Right lobe of liver (tissue), 4 donors: ENCODE measurements at regions not wholly inside any gene's neighbourhood (a gene's known extent, or its start where the extent isn't known, plus 50 kb on each side); places are given as distances from the start of the nearest gene placed in this dataset.

Experiments
- CTCF ChIP-seq, 4 donors: fragments of 200-600 bp in 3 of 4; fragments of 450-650 bp in 1 of 4; IDR thresholded peaks; one replicate each; pipeline versions ENCODE4 v1.5.1 to v1.8.0; 2016 to 2022; ENCODE audit warnings: antibody characterized with exemption in 4 of 4, mild to moderate bottlenecking in 2 of 4
- POLR2A ChIP-seq: fragments of 450-650 bp; IDR thresholded peaks from one replicate; pipeline ENCODE4 v1.6.1; 2017; ENCODE audit warnings: antibody characterized with exemption, mild to moderate bottlenecking
- donor health status: DM: no; HTN: no; CAD: no.
- donor health status: DM: no; HTN: no; CAD: no.
- donor health status: DM: no; HTN: yes; CAD: no.

GRCh38 chr9:110135846-110136245 is 72.1 kb downstream of the C9orf152 start:
- TF ChIP-seq CTCF (IDR thresholded peaks at IDR 0.05) (no peak), POLR2A (no peak)
